ENCODE measurements at regions not wholly inside any gene's neighbourhood (a gene's known extent, or its start where the extent isn't known, plus 50 kb on each side); places are given as distances from the start of the nearest gene placed in this dataset.

- WGBS (ENCODE audit: extremely low coverage, insufficient coverage, low lambda C conversion rate): no CpG with 5 or more reads among the region's 5 CpGs
- H3K4me2 ChIP-seq (ENCODE audit: low read length): no peak overlapping the region
These were observed 55.7 kb upstream of the TAC4 start for GRCh38 chr17:49903523-49903922.

GRCh38 chr17:49904893-49905292 is 57.0 kb upstream of the TAC4 start:
- no peak overlapping the region for H3K4me2 ChIP-seq (ENCODE audit: low read length)
- no peak overlapping the region for H2BK120ac ChIP-seq (ENCODE audit: low read depth, low read length)
- no peak overlapping the region for H2BK15ac ChIP-seq (replicated peaks; ENCODE audit: low read depth)
- H3K18ac ChIP-seq (ENCODE audit: low read length): no peak overlapping the region
- no CpG with 5 or more reads among the region's 9 CpGs for WGBS (ENCODE audit: extremely low coverage, insufficient coverage, low lambda C conversion rate)
- H3K4ac ChIP-seq (ENCODE audit: low read depth, low read length): no peak overlapping the region
- H3K23ac ChIP-seq (ENCODE audit: low read length): no peak overlapping the region
- H4K5ac ChIP-seq (ENCODE audit: low read length): no peak overlapping the region
- H3K56ac ChIP-seq (ENCODE audit: low read length): no peak overlapping the region
- H3K79me2 ChIP-seq (ENCODE audit: control insufficient read depth, insufficient read depth, low read length): no peaks in the 10 kb centered on the region
- no peak overlapping the region for H2BK5ac ChIP-seq (ENCODE audit: low read length)
- H4K8ac ChIP-seq (ENCODE audit: low read depth, low read length): no peak overlapping the region
- no peaks in the 10 kb centered on the region for H3K36me3 ChIP-seq (ENCODE audit: control insufficient read depth, insufficient read depth, low read length)
- H3K4me1 ChIP-seq (ENCODE audit: control insufficient read depth, low read depth, low read length): no peaks in the 10 kb centered on the region
- H3K27ac ChIP-seq (ENCODE audit: low read depth, low read length): no peak overlapping the region
- peaks cover 35% of the 10 kb centered on the region for H3K27me3 ChIP-seq (ENCODE audit: insufficient read depth, low read length, poor library complexity)
- no peak overlapping the region for H3K4me3 ChIP-seq (ENCODE audit: low read length)
- no peak for DNase-seq
- H3K79me1 ChIP-seq (ENCODE audit: low read length): no peaks in the 10 kb centered on the region
- H3K9ac ChIP-seq (ENCODE audit: low read length): no peak overlapping the region
- H2AK5ac ChIP-seq (ENCODE audit: low read length): no peak overlapping the region

More at GRCh38 chr17:49903523-49903922, 55.7 kb upstream of the TAC4 start:
- no peak for DNase-seq
- no peaks in the 10 kb centered on the region for H3K79me1 ChIP-seq (ENCODE audit: low read length)
- no peak overlapping the region for H3K18ac ChIP-seq (ENCODE audit: low read length)
- H3K27me3 ChIP-seq (ENCODE audit: insufficient read depth, low read length, poor library complexity): peaks cover 28% of the 10 kb centered on the region
- no peak overlapping the region for H3K4ac ChIP-seq (ENCODE audit: low read depth, low read length)
- H3K4me3 ChIP-seq (ENCODE audit: low read length): no peak overlapping the region
- H2BK120ac ChIP-seq (ENCODE audit: low read depth, low read length): no peak overlapping the region
- no peaks in the 10 kb centered on the region for H3K79me2 ChIP-seq (ENCODE audit: control insufficient read depth, insufficient read depth, low read length)
- no peaks in the 10 kb centered on the region for H3K4me1 ChIP-seq (ENCODE audit: control insufficient read depth, low read depth, low read length)
- H3K36me3 ChIP-seq (ENCODE audit: control insufficient read depth, insufficient read depth, low read length): no peaks in the 10 kb centered on the region
- no peak overlapping the region for H3K27ac ChIP-seq (ENCODE audit: low read depth, low read length)
- H2BK15ac ChIP-seq (replicated peaks; ENCODE audit: low read depth): no peak overlapping the region
- no peak overlapping the region for H4K5ac ChIP-seq (ENCODE audit: low read length)
- H2AK5ac ChIP-seq (ENCODE audit: low read length): no peak overlapping the region
- H3K9ac ChIP-seq (ENCODE audit: low read length): no peak overlapping the region
- H3K23ac ChIP-seq (ENCODE audit: low read length): no peak overlapping the region
- H2BK5ac ChIP-seq (ENCODE audit: low read length): no peak overlapping the region
- H4K8ac ChIP-seq (ENCODE audit: low read depth, low read length): no peak overlapping the region
- no peak overlapping the region for H3K56ac ChIP-seq (ENCODE audit: low read length)

- no peaks in the 10 kb centered on the region for H3K79me2 ChIP-seq (ENCODE audit: control insufficient read depth, insufficient read depth, low read length)
- H2BK15ac ChIP-seq (replicated peaks; ENCODE audit: low read depth): no peak overlapping the region
- H3K36me3 ChIP-seq (ENCODE audit: control insufficient read depth, insufficient read depth, low read length): no peaks in the 10 kb centered on the region
- no peak overlapping the region for H4K5ac ChIP-seq (ENCODE audit: low read length)
- H2BK120ac ChIP-seq (ENCODE audit: low read depth, low read length): no peak overlapping the region
- H2AK5ac ChIP-seq (ENCODE audit: low read length): no peak overlapping the region
- no peak overlapping the region for H3K9ac ChIP-seq (ENCODE audit: low read length)
- no peak overlapping the region for H3K56ac ChIP-seq (ENCODE audit: low read length)
- H3K4ac ChIP-seq (ENCODE audit: low read depth, low read length): no peak overlapping the region
- no peak overlapping the region for H4K8ac ChIP-seq (ENCODE audit: low read depth, low read length)
- no peak overlapping the region for H3K4me3 ChIP-seq (ENCODE audit: low read length)
- no peak overlapping the region for H3K27ac ChIP-seq (ENCODE audit: low read depth, low read length)
- DNase-seq: no peak
- peaks cover 42% of the 10 kb centered on the region for H3K27me3 ChIP-seq (ENCODE audit: insufficient read depth, low read length, poor library complexity)
- H3K4me2 ChIP-seq (ENCODE audit: low read length): no peak overlapping the region
- no peak overlapping the region for H2BK5ac ChIP-seq (ENCODE audit: low read length)
- no peaks in the 10 kb centered on the region for H3K4me1 ChIP-seq (ENCODE audit: control insufficient read depth, low read depth, low read length)
- no peaks in the 10 kb centered on the region for H3K79me1 ChIP-seq (ENCODE audit: low read length)
- WGBS (ENCODE audit: extremely low coverage, insufficient coverage, low lambda C conversion rate): no CpG with 5 or more reads among the region's 10 CpGs
- no peak overlapping the region for H3K18ac ChIP-seq (ENCODE audit: low read length)
- no peak overlapping the region for H3K23ac ChIP-seq (ENCODE audit: low read length)
These were observed 58.8 kb upstream of the TAC4 start for GRCh38 chr17:49906531-49907136.

GRCh38 chr17:49907279-49907678 is 59.4 kb upstream of the TAC4 start:
- no peaks in the 10 kb centered on the region for H3K79me1 ChIP-seq (ENCODE audit: low read length)
- H4K8ac ChIP-seq (ENCODE audit: low read depth, low read length): no peak overlapping the region
- H3K9ac ChIP-seq (ENCODE audit: low read length): no peak overlapping the region
- no peak overlapping the region for H2BK120ac ChIP-seq (ENCODE audit: low read depth, low read length)
- no peaks in the 10 kb centered on the region for H3K36me3 ChIP-seq (ENCODE audit: control insufficient read depth, insufficient read depth, low read length)
- H3K79me2 ChIP-seq (ENCODE audit: control insufficient read depth, insufficient read depth, low read length): no peaks in the 10 kb centered on the region
- no peak overlapping the region for H3K27ac ChIP-seq (ENCODE audit: low read depth, low read length)
- H2BK15ac ChIP-seq (replicated peaks; ENCODE audit: low read depth): no peak overlapping the region
- WGBS (ENCODE audit: extremely low coverage, insufficient coverage, low lambda C conversion rate): no CpG with 5 or more reads among the region's 8 CpGs
- H3K4me2 ChIP-seq (ENCODE audit: low read length): no peak overlapping the region
- no peak overlapping the region for H2BK5ac ChIP-seq (ENCODE audit: low read length)
- no peak overlapping the region for H3K4ac ChIP-seq (ENCODE audit: low read depth, low read length)
- H3K4me3 ChIP-seq (ENCODE audit: low read length): no peak overlapping the region
- H3K27me3 ChIP-seq (ENCODE audit: insufficient read depth, low read length, poor library complexity): peaks cover 40% of the 10 kb centered on the region
- no peak for DNase-seq
- no peak overlapping the region for H4K5ac ChIP-seq (ENCODE audit: low read length)
- H3K4me1 ChIP-seq (ENCODE audit: control insufficient read depth, low read depth, low read length): no peaks in the 10 kb centered on the region
- H2AK5ac ChIP-seq (ENCODE audit: low read length): no peak overlapping the region
- H3K18ac ChIP-seq (ENCODE audit: low read length): no peak overlapping the region
- H3K56ac ChIP-seq (ENCODE audit: low read length): no peak overlapping the region
- H3K23ac ChIP-seq (ENCODE audit: low read length): no peak overlapping the region

GRCh38 chr17:49908782-49909714 is 59.9 kb upstream of the DLX4 start:
- no peak overlapping the region for H3K23ac ChIP-seq (ENCODE audit: low read length)
- DNase-seq: no peak
- H3K56ac ChIP-seq (ENCODE audit: low read length): no peak overlapping the region
- peaks cover 28% of the 10 kb centered on the region for H3K27me3 ChIP-seq (ENCODE audit: insufficient read depth, low read length, poor library complexity)
- H3K79me1 ChIP-seq (ENCODE audit: low read length): no peaks in the 10 kb centered on the region
- H2BK5ac ChIP-seq (ENCODE audit: low read length): no peak overlapping the region
- H4K5ac ChIP-seq (ENCODE audit: low read length): no peak overlapping the region
- no peak overlapping the region for H3K18ac ChIP-seq (ENCODE audit: low read length)
- H2AK5ac ChIP-seq (ENCODE audit: low read length): no peak overlapping the region
- no peak overlapping the region for H3K4me2 ChIP-seq (ENCODE audit: low read length)
- H3K4me3 ChIP-seq (ENCODE audit: low read length): no peak overlapping the region
- H2BK15ac ChIP-seq (replicated peaks; ENCODE audit: low read depth): no peak overlapping the region
- H3K79me2 ChIP-seq (ENCODE audit: control insufficient read depth, insufficient read depth, low read length): no peaks in the 10 kb centered on the region
- H4K8ac ChIP-seq (ENCODE audit: low read depth, low read length): no peak overlapping the region
- H3K4ac ChIP-seq (ENCODE audit: low read depth, low read length): no peak overlapping the region
- no CpG with 5 or more reads among the region's 23 CpGs for WGBS (ENCODE audit: extremely low coverage, insufficient coverage, low lambda C conversion rate)
- H3K4me1 ChIP-seq (ENCODE audit: control insufficient read depth, low read depth, low read length): no peaks in the 10 kb centered on the region
- no peak overlapping the region for H3K27ac ChIP-seq (ENCODE audit: low read depth, low read length)
- H2BK120ac ChIP-seq (ENCODE audit: low read depth, low read length): no peak overlapping the region
- no peak overlapping the region for H3K9ac ChIP-seq (ENCODE audit: low read length)
- H3K36me3 ChIP-seq (ENCODE audit: control insufficient read depth, insufficient read depth, low read length): no peaks in the 10 kb centered on the region

All from mesendoderm (in vitro differentiated cells).